BE2C (cell line): ENCODE measurements at regions not wholly inside any gene's neighbourhood (a gene's known extent, or its start where the extent isn't known, plus 50 kb on each side); places are given as distances from the start of the nearest gene placed in this dataset.

Experiments
- DNase-seq: peaks from one replicate; pipeline ENCODE4 v3.0.0-alpha.2; 2020
- H3K27me3 ChIP-seq: fragments of 250-450 bp; sonication (Bioruptor Pico); 2 replicates; pipeline ENCODE4 v1.5.1; 2020; ENCODE audit warnings: mild to moderate bottlenecking
- H3K36me3 ChIP-seq: fragments of 250-450 bp; sonication (Bioruptor Pico); 2 replicates; pipeline ENCODE4 v1.5.1; 2020; ENCODE audit warnings: mild to moderate bottlenecking
- H3K4me1 ChIP-seq: fragments of 250-450 bp; sonication (Bioruptor Pico); 2 replicates; pipeline ENCODE4 v1.5.1; 2020
- H3K4me3 ChIP-seq: 2 replicates; pipeline ENCODE4 v1.5.1; 2011; ENCODE audit warnings: low read depth, low read length
- H3K9me3 ChIP-seq: fragments of 250-450 bp; sonication (Bioruptor Pico); 2 replicates; pipeline ENCODE4 v1.5.1; 2020
- CTCF ChIP-seq: IDR thresholded peaks from 2 replicates; pipeline ENCODE4 v1.5.1; 2012; ENCODE audit warnings: mild to moderate bottlenecking, low read depth, low read length

GRCh38 chr16:27665881-27666280, 115.9 kb downstream of the KATNIP start:
- no peaks in the 10 kb centered on the region for H3K27me3 ChIP-seq
- no peaks in the 10 kb centered on the region for H3K36me3 ChIP-seq
- DNase-seq, result no peak
- H3K4me3 ChIP-seq, result no peak overlapping the region
- H3K4me1 ChIP-seq, result no peaks in the 10 kb centered on the region
- no peaks in the 10 kb centered on the region for H3K9me3 ChIP-seq
- no peak for TF ChIP-seq CTCF

GRCh38 chr16:27670071-27670810, 120.3 kb downstream of the KATNIP start:
- H3K27me3 ChIP-seq, result no peaks in the 10 kb centered on the region
- no peak for DNase-seq

GRCh38 chr16:27671410-27671809, 121.5 kb downstream of the KATNIP start:
- no peaks in the 10 kb centered on the region for H3K27me3 ChIP-seq
- no peak for TF ChIP-seq CTCF
- DNase-seq, result no peak
- no peaks in the 10 kb centered on the region for H3K9me3 ChIP-seq
- no peaks in the 10 kb centered on the region for H3K4me1 ChIP-seq
- H3K36me3 ChIP-seq, result no peaks in the 10 kb centered on the region
- no peak overlapping the region for H3K4me3 ChIP-seq

More at GRCh38 chr16:27670071-27670810, 120.3 kb downstream of the KATNIP start:
- no peak for TF ChIP-seq CTCF
- Histone ChIP-seq H3K4me3 (no peak overlapping the region), H3K9me3 (no peaks in the 10 kb centered on the region), H3K4me1 (no peaks in the 10 kb centered on the region), H3K36me3 (no peaks in the 10 kb centered on the region)

- no peaks in the 10 kb centered on the region for H3K36me3 ChIP-seq
- no peak for DNase-seq
- H3K27me3 ChIP-seq, result no peaks in the 10 kb centered on the region
- H3K9me3 ChIP-seq, result no peaks in the 10 kb centered on the region
- no peak for TF ChIP-seq CTCF
- H3K4me1 ChIP-seq, result no peaks in the 10 kb centered on the region
- H3K4me3 ChIP-seq, result no peak overlapping the region
Measured at GRCh38 chr16:27676839-27677238, 126.9 kb downstream of the KATNIP start.

- no peak for TF ChIP-seq CTCF
- no peaks in the 10 kb centered on the region for H3K27me3 ChIP-seq
- no peaks in the 10 kb centered on the region for H3K36me3 ChIP-seq
- no peaks in the 10 kb centered on the region for H3K9me3 ChIP-seq
- H3K4me3 ChIP-seq, result no peak overlapping the region
- no peak for DNase-seq
- H3K4me1 ChIP-seq, result no peaks in the 10 kb centered on the region
Measured at GRCh38 chr16:27677263-27677662, 127.3 kb downstream of the KATNIP start.

- Histone ChIP-seq H3K36me3 (no peaks in the 10 kb centered on the region), H3K4me1 (no peaks in the 10 kb centered on the region), H3K4me3 (no peak overlapping the region), H3K27me3 (no peaks in the 10 kb centered on the region), H3K9me3 (no peaks in the 10 kb centered on the region)
- no peak for TF ChIP-seq CTCF
- no peak for DNase-seq
Measured at GRCh38 chr16:27678955-27679354, 129.0 kb downstream of the KATNIP start.
